ENCODE measurements at regions not wholly inside any gene's neighbourhood (a gene's known extent, or its start where the extent isn't known, plus 50 kb on each side); places are given as distances from the start of the nearest gene placed in this dataset.

DNA sequence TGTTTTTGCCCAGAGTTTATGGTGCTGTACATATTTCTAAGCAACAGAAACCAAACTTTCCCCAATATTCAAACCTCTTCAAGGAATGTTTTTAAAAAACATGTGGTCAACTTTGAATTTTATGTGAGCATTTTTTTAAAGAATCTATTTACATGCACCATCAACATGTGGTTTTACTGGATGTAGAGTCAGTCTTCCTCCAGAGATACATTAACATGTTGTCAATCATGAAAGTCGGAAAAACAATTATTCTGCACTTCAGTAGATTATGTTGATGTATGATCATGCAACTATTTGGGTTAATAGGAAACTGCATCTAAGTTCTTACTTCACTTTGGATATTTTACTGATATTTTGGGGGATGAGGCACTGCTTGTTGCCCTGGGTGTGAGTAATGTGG, 208.6 kb downstream of the FOXL1 start:
- TF ChIP-seq, protein P1, sequence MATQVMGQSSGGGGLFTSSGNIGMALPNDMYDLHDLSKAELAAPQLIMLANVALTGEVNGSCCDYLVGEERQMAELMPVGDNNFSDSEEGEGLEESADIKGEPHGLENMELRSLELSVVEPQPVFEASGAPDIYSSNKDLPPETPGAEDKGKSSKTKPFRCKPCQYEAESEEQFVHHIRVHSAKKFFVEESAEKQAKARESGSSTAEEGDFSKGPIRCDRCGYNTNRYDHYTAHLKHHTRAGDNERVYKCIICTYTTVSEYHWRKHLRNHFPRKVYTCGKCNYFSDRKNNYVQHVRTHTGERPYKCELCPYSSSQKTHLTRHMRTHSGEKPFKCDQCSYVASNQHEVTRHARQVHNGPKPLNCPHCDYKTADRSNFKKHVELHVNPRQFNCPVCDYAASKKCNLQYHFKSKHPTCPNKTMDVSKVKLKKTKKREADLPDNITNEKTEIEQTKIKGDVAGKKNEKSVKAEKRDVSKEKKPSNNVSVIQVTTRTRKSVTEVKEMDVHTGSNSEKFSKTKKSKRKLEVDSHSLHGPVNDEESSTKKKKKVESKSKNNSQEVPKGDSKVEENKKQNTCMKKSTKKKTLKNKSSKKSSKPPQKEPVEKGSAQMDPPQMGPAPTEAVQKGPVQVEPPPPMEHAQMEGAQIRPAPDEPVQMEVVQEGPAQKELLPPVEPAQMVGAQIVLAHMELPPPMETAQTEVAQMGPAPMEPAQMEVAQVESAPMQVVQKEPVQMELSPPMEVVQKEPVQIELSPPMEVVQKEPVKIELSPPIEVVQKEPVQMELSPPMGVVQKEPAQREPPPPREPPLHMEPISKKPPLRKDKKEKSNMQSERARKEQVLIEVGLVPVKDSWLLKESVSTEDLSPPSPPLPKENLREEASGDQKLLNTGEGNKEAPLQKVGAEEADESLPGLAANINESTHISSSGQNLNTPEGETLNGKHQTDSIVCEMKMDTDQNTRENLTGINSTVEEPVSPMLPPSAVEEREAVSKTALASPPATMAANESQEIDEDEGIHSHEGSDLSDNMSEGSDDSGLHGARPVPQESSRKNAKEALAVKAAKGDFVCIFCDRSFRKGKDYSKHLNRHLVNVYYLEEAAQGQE (IDR thresholded peaks at IDR 0.05; ENCODE audit: insufficient read depth in 1 of 2, low read depth in 2 of 2, low read length in 2 of 2): no peak
- TF ChIP-seq POLR2AphosphoS5 (IDR thresholded peaks at IDR 0.05; ENCODE audit: low read depth, low read length) (no peak), TAF1 (IDR thresholded peaks at IDR 0.05; ENCODE audit: borderline replicate concordance, insufficient read depth, low read length) (no peak), SIN3A (IDR thresholded peaks at IDR 0.05; ENCODE audit: borderline replicate concordance, insufficient read depth, low read length) (no peak), FOXP2 (optimal IDR thresholded peaks at IDR 0.05; ENCODE audit: borderline replicate concordance, extremely low read depth, extremely low read length, insufficient read depth) (no peak)

DNA sequence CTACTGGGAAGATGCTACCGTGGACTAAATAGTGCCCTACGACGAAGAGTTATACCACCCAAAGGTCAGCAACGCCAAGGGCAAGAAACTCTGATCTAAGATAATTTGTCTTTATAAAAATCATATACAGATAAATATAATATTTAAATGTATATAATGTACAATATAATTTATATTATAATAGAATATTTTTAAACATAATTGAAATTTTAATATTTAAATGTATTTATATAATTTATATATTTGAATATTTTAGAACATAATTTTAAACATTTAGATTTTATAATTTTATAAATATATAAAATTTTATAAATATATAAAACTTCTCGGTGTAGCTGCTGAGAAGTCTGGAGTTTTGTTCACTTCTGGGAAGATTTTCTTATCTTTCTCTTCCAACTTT, 209.2 kb downstream of the FOXL1 start:
- TF ChIP-seq SIN3A (IDR thresholded peaks at IDR 0.05; ENCODE audit: borderline replicate concordance, insufficient read depth, low read length) (no peak), POLR2AphosphoS5 (IDR thresholded peaks at IDR 0.05; ENCODE audit: low read depth, low read length) (no peak), TAF1 (IDR thresholded peaks at IDR 0.05; ENCODE audit: borderline replicate concordance, insufficient read depth, low read length) (no peak), FOXP2 (optimal IDR thresholded peaks at IDR 0.05; ENCODE audit: borderline replicate concordance, extremely low read depth, extremely low read length, insufficient read depth) (no peak)

DNA sequence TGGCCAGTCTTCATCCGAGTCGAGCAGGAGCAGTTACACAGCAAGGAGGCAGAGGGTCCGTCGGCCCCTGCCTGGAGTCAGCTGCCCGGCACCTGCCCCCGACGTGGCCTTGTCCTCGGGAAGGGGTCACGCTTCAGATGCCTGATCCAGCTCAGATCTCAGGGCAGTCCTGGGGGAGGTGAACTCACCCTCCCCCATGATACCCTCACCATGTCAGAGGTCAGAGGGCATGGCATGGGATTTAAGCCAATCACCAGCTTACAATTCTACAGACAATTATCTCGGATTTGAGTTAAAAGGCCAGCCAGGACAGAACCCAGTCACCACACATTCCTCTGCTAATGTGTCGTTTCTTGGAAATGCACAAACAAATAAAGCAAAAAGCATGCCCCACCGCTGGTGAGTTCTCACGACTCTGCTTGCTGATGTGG, 211.3 kb downstream of the FOXL1 start:
- no peak for TF ChIP-seq TAF1 (IDR thresholded peaks at IDR 0.05; ENCODE audit: borderline replicate concordance, insufficient read depth, low read length)
- no peak for TF ChIP-seq FOXP2 (optimal IDR thresholded peaks at IDR 0.05; ENCODE audit: borderline replicate concordance, extremely low read depth, extremely low read length, insufficient read depth)
- no peak for TF ChIP-seq SIN3A (IDR thresholded peaks at IDR 0.05; ENCODE audit: borderline replicate concordance, insufficient read depth, low read length)

DNA sequence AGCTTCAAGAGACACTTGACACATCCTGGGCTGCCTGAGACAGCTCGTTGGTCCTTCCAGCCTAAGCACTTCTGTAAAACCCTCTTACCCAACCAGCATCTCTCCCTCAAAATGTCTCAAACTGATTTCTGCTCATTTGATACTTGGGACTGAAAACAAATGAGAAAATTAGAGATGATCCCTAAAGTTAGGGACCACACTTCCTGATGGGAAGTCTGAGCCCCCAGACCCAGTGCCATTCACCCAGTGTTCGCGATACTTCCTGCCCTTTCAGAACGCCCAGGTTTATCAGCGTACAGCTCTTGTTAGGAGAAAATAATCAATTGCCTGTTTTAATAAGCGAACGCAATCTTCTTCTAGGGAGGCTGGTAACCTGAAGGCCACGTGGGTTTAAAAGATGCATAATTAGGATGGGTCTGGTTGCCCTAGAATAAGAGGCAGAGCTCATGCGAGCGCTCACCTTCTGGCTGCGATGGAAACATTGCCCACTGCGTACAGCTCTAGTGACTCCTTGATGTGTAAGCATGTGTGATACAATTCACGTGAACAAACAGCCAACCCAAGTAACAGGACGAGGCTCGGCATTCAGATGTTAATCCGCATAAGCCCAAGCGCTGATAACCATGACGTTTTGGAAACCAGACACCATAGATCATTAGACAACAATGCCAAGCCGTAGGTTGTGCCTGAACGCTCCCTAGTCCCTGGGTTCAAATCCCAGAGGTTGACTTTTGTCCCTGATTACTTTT, 213.1 kb downstream of the FOXL1 start:
- no peak for TF ChIP-seq FOXP2 (optimal IDR thresholded peaks at IDR 0.05; ENCODE audit: borderline replicate concordance, extremely low read depth, extremely low read length, insufficient read depth)
- no peak for TF ChIP-seq SIN3A (IDR thresholded peaks at IDR 0.05; ENCODE audit: borderline replicate concordance, insufficient read depth, low read length)
- TF ChIP-seq, protein P1 (IDR thresholded peaks at IDR 0.05; ENCODE audit: insufficient read depth in 1 of 2, low read depth in 2 of 2, low read length in 2 of 2): no peak
- no peak for TF ChIP-seq TAF1 (IDR thresholded peaks at IDR 0.05; ENCODE audit: borderline replicate concordance, insufficient read depth, low read length)
- TF ChIP-seq POLR2AphosphoS5 (IDR thresholded peaks at IDR 0.05; ENCODE audit: low read depth, low read length): no peak

DNA sequence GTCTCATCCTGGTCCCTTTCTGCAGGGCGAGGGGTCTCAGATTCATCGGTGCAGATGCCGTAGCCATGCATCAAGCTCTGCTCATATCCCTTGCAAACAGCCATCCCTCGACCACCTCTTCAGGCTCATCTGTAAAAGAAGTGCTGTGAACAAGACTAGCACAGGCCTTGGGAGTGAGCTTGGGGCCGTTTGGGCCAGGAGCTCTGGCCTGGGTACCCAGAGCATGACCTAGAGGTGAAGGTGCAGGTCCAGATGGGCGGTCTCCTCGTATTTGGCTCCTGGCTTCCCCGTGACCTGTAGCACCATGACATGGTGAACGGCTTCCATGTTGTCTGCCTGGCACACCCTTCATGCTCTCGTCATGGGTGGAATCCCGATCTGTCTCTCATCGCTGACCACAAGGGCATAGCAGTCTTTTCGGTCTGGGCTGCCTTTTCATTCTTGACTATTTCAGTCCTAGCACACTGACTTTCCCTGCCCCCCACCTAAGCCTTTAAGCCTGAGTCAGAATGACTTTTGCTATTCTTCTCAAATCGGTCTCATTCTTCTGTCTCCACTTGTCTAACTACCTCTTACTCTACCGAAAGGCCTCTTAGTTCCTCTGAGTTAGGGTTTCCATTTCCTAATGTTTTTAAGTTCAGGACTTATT, 216.0 kb downstream of the FOXL1 start:
- TF ChIP-seq TAF1 (IDR thresholded peaks at IDR 0.05; ENCODE audit: borderline replicate concordance, insufficient read depth, low read length) (no peak), FOXP2 (optimal IDR thresholded peaks at IDR 0.05; ENCODE audit: borderline replicate concordance, extremely low read depth, extremely low read length, insufficient read depth) (no peak), POLR2AphosphoS5 (IDR thresholded peaks at IDR 0.05; ENCODE audit: low read depth, low read length) (no peak), SIN3A (IDR thresholded peaks at IDR 0.05; ENCODE audit: borderline replicate concordance, insufficient read depth, low read length) (no peak)
- TF ChIP-seq, protein P1 (IDR thresholded peaks at IDR 0.05; ENCODE audit: insufficient read depth in 1 of 2, low read depth in 2 of 2, low read length in 2 of 2): no peak

DNA sequence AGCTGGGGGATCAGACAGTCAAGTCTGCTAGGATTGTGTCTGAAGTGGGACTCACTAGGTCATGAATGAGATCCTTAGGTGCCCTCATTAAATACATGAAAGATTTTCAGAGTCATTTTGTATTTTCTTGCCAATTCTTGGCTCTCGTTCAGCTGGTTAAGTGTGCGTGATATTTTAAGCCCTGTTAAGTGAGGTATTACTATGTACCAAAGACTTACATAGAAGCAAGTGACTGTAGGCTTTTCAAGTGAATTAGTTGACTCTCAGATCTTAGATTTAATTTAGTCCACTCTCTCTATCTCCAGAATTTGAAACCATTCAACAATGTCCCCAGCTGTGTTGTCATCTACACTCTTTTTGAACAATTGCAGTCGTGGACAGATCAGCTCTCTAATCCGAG, 219.4 kb downstream of the FOXL1 start:
- TF ChIP-seq, protein P1 (IDR thresholded peaks at IDR 0.05; ENCODE audit: insufficient read depth in 1 of 2, low read depth in 2 of 2, low read length in 2 of 2): no peak
- no peak for TF ChIP-seq TAF1 (IDR thresholded peaks at IDR 0.05; ENCODE audit: borderline replicate concordance, insufficient read depth, low read length)
- TF ChIP-seq POLR2AphosphoS5 (IDR thresholded peaks at IDR 0.05; ENCODE audit: low read depth, low read length): no peak
- TF ChIP-seq FOXP2 (optimal IDR thresholded peaks at IDR 0.05; ENCODE audit: borderline replicate concordance, extremely low read depth, extremely low read length, insufficient read depth): no peak
- no peak for TF ChIP-seq SIN3A (IDR thresholded peaks at IDR 0.05; ENCODE audit: borderline replicate concordance, insufficient read depth, low read length)
